CD4-positive, alpha-beta T cell treated with Interleukin-17A for 1 hour (primary cell): ENCODE measurements at regions not wholly inside any gene's neighbourhood (a gene's known extent, or its start where the extent isn't known, plus 50 kb on each side); places are given as distances from the start of the nearest gene placed in this dataset.
"Not testable (repeated sequence)": the region's sequence is repeated elsewhere in the genome, so short reads cannot be mapped to it uniquely, and the experiment has no call there.

ENCODE experiments used
- DNase-seq: peaks from one replicate; pipeline ENCODE4 v3.0.0-alpha.2; 2020

DNA sequence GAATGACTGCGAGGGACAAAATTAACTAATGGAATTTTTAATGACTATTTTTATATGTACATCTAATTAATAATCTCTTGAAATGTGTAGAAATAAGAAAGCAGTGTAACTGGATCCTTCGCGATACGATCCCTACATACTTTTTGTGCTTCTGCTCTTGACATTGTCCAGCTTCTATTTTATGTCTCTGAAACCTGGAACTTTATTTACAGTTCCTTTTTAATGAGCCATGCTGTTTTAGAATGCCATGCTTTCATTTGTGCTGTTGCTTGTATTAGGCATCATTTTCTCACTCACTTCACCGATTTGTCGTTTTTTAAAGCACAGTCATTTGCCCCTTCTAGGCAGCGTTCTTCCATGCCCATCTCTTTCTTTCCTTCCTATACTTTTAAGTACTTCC is 301.3 kb downstream of the EDEM1 start:
- no peak for DNase-seq

DNA sequence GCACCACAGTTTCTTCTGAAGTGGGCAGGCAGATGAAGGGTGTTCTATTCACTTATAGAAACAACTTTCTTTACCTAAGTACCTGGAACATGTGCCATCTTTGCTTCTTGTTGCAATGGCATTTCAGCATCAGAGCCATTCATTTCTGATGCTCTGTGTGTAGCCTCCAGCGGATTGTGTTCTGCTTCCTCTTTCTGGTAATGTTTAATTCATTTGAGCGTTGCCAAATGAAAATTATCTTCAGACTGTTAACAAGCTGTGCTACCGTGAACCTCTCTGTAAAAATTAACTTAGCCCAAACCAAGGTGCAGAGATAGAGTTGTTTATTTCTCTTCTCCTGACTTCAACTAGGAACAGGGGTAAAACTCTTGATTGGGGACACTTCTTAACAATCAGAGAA is 302.0 kb downstream of the EDEM1 start:
- no peak for DNase-seq

DNA sequence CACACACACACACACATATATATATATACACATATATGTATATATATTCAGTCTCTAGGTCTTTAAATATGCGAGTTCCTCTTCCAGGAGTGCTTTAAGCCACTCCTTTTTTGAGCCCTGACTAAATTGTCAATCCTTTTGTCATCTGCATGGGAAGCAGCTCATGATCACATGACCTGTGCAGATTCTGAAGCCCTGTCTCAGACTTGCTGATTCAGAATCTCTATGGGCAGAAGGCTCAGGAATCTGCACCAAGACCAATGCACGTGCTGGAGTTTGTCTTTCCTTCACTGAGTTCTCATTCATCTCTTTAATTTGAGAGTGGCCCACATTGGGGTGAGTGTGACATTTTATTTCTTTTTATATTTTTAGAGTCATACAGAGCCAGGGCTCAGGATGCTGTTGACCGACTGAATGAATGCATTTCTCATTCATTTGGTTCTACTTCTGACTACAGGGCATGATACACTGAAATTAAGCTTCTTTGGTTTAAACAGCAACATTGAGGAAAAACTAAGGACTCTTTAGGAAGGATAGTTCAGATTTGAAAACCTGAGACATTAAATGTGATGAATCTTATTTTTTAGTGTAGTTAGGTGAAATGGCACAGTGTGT is 307.5 kb downstream of the EDEM1 start:
- DNase-seq = no peak

DNA sequence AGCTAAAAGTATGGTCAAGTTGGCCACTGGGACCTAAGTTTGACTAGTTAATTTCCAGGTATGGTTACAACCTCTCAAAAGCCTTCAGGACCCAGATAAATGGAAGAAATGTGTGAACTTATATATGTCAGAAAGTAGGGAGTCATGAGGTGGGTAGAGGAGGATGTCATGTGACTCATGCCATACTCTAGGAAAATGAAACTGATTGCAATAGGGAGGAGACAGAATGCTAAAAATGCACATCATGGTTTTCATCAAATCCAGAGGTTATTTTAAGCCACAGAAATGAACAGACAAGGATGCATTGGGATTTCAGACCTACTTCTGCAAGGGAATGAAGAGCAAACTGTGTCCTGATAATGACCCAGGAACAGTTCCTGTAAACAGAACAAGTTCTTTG is 310.0 kb downstream of the EDEM1 start:
- DNase-seq = no peak

DNA sequence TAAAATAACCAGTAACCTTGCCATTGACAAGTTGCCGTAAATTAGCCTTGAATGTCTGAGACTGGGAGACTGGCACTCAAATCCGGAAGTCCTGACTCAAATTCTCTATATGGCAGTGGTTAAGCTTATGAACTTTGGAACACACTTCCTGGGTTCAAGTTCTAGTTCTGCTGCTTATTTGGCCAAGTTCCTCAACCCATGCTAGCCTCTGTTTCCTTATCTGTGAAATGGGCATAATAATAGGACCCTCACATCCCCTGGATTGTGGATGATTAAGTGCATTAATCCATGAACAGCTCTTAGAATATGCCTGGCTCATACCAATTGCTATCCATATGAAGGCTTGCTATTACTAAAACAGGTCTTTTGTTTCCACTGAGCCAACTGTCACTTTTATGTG is 311.5 kb downstream of the EDEM1 start:
- no peak for DNase-seq

DNA sequence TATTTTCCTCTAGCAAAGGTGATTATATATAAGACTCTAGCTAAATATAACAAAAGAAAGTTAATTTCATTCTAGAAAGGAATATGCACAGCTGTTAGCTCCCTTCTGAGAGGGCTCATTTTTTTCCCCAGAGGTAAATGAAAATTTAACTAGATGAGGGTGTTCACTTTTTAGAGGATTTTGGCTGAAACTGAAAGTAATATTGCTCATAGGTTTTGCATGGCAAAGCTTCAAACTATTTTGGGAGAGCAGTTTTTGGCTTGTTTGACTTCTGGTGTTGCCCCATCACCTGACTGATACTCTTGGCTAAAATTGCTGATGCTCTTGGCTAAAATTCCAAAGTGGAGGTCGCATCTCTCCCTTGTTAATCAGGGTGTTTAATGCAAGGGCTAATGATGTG is 311.9 kb downstream of the EDEM1 start:
- no peak for DNase-seq

DNA sequence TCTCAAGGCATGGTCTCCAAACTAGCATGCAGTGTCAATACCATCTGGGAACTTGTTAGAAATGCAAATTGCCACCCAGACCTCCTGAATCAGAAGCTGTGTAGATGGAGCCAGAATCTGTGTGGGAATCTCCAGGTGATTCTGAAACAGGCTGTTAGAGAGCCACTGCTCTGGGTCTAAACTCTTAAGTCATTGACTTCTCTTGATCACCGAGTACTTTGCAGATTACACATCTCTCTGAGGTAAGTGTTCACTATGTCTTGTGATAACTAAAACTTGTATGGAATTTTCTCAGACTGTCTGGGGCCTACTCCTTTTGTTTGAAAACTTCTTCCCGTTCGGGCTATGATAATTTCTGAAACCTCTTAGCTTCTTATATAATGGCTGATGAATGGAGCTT is 315.6 kb downstream of the EDEM1 start:
- DNase-seq = no peak

DNA sequence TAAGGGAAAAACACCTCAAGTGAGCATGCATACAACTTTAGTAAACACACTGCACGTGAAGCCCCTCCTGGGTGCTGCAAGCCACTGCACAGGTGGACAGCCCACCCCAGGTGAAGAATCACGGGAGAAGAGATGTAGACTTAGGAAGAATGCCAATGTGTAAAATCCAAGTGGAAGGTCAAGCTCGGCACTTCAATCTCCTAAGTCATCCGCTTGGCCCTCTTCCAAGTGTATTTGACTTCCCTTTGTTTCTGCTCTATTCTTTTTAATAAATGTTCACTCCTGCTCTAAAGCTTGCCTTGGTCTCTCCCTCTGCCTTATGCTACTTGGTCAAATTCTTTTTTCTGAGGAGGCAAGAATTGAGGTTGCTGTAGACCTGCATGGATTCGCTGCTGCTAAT is 316.6 kb downstream of the EDEM1 start:
- DNase-seq = no peak

DNA sequence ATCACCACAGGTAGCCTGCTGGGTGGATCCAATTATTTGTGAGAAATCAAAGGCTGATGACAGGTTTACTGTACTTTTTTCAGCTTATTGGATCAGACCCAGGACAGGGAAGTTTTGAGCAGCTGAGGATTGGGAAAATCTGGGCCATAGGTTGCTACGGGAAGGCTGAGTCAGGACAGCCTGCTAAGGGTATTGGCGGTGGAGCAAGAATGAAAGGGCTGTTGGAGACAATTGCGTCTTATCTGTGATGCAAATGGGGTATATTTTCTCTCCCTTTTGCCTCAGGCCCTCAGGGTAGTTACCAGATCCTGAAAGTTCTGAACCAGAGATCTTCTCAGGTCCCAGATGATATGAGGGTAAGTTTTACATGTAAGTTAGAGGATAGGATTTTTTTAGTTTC is 317.7 kb downstream of the EDEM1 start:
- DNase-seq = no peak

DNA sequence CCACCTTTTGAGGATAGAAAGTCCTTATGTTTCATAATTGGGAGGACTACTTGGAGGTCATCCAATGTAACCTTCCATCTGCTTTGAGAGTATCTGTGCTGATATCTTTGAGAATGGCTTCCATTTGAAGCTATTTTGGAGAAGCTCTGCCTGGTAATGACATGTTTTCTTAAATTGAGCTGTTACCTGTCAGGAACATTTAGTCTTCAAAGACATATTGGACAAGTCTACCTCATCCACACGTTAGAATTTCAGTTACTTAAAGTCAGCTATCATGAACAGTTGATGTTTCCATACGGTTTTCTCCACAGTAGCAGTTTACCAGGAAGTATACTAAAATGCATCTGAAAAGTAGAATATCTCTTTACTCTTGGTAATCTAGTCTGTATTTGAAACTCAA is 318.5 kb downstream of the EDEM1 start:
- DNase-seq = no peak

DNA sequence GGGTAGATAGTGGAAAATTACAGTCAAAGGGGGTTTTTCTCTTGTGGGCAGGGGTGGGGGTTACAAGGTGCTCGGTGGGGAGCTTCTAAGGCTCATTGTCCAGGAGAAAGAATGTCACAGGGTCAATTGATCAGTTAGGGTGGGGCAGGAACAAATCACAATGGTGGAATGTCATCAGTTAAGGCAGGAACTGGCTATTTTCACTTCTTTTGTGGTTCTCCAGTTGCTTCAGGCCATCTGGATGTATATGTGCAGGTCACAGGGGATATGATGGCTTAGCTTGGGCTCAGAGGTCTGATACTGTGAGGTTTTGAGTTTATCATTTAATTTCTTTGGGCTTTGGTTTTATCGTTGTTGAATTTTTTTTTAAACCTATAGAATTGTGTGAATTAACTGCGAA is 321.4 kb downstream of the EDEM1 start:
- DNase-seq = not testable (repeated sequence)

DNA sequence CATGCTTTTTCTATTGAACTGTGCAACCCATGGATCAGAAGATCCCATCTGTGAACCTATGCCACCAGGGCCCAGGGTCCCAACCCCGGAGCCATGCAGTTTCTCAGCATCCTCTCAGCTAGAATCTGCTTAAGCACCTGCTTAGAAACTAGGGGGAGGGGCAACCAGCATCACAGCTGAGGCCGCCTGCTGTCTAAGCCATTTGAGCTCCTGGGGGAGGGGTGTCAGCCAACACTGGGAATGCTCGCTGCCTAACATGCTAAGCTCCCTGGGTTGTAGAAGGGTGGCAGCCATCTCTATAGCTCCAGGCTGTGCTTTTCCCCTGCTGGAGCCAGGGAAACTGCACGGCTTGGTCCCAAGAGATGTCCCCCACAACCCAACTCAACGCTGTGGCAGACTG is 322.8 kb downstream of the EDEM1 start:
- DNase-seq = no peak

DNA sequence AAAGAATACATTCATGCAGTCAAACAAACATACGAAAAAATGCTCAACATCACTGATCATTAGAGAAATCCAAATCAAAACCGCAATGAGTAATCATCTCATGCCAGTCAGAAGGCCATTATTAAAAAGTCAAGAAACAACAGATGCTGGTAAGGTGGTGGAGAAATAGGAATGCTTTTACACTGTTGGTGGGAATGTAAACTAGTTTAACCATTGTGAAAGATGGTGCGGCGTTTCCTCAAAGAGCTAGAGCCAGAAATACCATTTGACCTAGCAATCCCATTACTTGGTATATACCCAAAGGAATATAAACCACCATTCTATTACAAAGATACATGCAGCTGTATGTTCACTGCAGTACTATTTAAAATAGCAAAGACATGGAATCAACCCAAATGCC is 330.4 kb downstream of the EDEM1 start:
- DNase-seq = no peak

DNA sequence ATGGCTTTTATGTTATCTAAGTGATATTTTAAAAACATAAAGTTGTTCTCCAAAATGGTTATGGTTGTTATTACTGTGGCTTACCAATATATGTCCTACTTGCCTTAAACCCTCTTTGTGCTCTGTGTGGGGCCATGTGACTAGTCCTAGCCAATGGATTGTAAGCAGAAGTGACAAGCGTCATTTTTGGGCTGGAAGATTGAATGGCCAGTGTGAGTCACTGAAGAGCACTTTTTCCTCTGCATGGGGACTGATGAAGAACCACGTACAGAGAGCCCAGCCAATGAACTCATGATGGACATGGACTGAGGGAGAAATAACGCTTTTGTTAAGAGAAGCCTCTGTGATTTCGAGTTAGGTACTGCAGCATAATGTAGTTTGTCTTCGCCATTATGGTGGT is 332.7 kb downstream of the EDEM1 start:
- no peak for DNase-seq

DNA sequence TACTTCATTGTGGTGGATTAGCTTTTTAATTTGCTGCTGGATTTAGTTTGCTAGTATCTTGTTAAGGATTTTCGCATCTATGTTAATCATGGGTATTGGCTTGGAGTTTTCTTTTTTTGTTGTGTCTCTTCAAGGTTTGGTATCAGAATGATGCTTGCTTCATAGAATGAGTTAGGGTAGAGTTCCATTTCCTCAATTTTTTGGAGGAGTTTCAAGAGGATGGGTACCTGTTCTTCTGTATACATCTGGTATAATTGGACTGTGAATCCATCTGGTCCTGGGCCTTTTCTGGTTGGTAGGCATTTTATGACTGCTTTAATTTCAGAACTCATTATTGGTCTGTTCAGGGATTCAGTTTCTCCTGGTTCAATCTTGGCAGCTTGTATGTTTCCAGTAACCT is 335.6 kb downstream of the EDEM1 start:
- no peak for DNase-seq

DNA sequence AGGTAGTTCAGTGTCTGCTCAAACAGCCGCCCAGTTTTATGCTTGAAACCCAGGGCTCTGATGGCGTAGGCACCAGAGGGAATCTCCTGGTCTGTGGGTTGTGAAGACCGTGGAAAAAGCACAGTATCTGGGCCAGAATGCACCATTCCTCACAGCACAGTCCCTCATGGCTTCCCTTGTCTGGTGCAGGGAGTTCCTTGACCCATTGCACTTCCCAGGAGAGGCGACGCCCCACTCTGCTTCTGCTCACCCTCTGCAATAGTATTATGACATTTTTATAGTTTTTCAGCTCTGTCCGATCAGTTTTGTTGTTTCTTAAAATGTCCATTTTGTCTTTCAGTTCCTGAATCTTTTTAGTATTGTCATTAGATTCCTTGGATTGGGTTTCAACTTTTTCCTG is 343.5 kb downstream of the EDEM1 start:
- no peak for DNase-seq

DNA sequence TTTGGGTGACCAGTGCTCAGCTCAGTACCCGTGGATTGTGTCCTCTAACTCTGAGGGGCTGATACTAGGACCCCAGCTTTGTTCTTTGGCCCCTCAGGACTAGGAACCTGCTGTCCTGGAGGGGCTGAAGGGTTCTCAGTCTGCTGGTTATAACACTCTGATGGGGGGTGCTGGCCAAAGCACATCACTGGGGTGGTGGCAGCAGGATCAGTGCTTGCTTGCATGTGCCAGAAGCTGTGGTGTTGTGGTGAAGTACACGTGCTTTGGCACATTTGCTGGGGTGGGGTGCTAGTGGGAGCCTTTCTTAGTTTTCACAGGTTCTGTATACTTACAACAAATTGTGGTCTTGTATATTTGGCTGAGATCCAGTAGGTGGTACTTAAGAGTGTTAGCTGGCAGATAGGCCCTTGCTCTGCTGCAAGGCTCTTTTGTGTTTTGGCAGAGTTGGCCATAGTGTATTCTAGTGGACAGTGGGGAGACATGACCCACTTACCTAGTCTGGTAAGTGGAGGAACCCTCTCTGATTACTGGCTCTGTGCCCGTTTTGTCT is 344.3 kb downstream of the EDEM1 start:
- no peak for DNase-seq

DNA sequence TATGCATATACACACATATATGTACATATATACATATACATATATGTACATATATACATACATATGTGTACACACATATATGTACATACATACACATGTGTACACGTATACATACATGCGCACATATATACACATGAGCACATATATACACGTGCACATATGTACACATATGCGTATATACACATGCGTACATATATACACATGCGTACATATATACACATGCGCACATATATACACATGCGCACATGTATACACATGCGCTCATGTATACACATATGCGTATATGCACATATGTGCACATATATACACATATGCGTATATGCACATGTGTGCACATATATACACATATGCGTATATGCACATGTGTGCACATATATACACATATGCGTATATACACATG is 353.0 kb downstream of the EDEM1 start:
- no peak for DNase-seq

DNA sequence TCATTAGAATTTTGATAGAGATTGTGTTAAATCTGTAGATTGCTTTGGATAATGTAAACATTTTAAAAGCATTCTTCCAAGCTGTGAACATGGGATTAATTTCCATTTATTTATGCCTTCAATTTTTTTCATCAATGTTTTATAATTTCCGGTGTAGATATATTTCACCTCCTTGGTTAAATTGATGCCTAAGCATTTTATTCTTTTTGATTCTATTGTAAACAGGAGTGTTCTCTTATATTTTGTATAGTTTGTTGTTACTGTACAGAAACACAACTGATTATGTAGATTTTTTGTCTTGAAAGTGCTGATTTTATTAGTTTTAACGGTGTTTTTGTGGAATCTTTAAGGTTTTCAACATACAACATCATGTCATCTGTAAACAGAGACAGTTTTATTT is 355.0 kb downstream of the EDEM1 start:
- no peak for DNase-seq

DNA sequence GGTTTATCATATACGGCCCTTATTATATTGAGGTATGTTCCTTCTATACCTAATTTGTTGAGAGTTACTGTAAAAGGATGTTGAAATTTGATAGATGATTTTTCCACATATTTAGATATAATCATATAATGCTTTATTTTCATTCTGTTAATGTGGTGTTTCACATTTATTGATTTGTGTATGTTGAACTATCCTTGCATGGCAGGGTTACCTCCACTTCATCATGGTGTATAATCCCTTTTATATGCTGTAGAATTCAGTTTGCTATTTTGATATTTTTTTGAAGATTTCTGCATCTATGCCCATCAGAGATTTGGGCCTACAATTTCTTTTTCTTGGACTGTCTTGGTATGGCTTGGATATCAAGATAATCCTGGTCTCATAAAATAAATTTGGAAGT is 355.5 kb downstream of the EDEM1 start:
- DNase-seq = no peak

DNA sequence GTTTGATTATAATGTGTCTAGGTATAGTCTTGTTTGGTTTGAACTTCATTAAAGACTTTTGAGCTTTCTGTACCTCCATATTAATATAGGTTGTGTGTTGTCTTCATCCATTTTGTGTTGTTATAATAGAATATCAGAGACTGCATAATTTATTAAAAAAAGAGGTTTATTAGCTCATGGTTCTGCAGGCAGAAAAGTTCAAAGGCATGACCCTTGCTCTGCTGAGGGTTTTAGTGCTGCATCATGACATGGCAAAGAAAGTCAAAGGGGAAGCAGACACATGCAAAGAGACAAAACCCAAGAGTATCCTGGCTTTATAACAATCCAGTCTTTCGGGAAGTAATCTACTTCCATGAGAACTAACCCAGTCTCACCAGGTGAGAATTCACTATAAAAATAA is 358.2 kb downstream of the EDEM1 start:
- DNase-seq = no peak

DNA sequence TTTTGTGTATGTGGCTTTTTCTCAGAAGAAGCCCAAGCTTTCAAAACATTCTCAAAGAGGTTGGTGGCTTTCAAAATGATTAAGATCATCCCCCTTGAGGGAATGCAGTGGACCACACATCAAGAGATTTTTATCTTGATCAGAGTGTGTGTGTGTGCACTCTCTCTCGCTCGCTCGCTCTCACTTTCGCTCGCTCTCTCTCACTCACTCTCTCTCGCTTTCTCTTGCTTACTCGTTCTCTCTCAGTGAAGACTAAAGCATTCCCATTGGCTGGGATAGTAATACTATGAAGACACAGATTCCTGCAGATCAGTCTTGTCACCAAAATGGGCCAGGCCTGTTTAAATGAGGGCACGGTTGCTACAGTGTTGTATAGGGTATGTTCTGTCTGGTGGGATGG is 365.7 kb downstream of the EDEM1 start:
- no peak for DNase-seq

DNA sequence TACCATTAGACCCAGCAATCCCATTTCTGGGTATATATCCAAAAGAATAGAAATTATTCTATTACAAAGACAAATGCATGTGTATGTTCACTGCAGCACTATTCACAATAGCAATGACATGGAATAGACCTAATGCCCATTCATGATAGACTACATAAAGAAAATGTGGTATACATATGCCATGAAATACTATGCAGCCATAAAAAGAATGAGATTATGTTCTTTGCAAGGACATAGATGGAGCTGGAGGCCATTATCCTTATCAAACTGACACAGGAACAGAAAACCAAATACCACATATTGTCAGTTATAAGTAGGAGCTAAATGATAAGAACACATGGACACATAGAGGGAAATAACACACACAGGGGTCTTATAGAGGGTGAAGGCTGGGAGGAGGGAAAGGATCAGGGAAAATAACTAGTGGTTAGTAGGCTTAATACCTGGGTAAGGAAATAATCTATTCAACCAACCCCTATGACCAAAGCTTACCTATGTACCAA is 366.8 kb downstream of the EDEM1 start:
- DNase-seq = no peak

DNA sequence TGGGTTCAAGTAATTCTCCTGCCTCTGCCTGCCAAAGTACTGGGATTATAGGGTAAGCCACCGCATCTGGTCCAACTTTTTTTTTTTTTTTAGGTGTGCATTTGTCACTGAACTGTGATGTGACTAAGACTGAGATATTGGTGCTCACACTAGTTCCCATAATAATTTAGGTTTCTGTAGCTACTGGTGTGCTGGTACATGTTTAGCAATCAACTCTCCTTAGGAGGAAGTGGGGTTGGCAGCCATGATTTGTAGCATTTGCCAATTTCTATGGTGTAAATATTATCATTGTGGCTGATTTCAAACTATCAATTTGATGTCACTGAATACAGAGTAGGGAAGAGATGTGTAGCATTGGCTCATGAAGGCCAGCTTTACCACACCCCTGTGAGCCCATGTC is 372.7 kb downstream of the EDEM1 start:
- DNase-seq = no peak

DNA sequence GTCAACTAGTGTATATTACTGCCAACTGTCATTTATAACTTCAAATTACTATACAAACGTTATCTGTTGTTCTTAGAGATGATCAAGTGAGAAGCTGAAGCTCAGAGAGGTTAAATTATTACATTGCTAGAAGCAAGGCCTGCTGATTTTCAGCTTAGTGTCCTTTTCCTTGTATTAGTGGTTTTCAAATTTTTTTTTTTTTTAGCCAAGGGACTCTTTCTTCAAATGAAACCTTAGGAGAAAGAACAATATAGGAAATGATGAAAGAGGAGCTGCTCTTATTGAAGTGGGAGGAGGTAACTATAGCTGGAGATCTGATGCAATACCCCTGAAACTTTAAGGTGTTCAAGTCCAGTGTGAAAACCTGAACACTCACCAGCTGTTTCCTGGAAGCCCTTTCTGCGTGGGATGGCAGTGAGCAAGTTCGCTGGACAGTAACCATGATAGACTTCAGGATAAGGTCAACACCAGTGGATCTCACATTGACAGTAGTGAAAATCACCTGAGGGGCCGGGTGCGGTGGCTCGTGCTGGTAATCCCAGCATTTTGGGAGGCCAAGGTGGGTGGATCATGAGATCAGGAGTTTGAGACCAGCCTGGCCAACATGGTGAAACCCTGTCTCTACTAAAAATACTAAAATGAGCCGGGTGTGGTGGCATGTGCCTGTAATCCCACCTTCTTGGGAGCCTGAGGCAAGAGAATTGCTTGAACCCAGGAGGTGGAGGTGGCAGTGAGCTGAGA is 376.2 kb downstream of the EDEM1 start:
- no peak for DNase-seq
